HS-5 (cell line): ENCODE measurements at regions not wholly inside any gene's neighbourhood (a gene's known extent, or its start where the extent isn't known, plus 50 kb on each side); places are given as distances from the start of the nearest gene placed in this dataset.
"Not testable (repeated sequence)": the region's sequence is repeated elsewhere in the genome, so short reads cannot be mapped to it uniquely, and the experiment has no call there.

Experiments used
- DNase-seq: peaks from one replicate; pipeline ENCODE4 v3.0.0-alpha.2; 2012; ENCODE audit warnings: low read depth

DNA sequence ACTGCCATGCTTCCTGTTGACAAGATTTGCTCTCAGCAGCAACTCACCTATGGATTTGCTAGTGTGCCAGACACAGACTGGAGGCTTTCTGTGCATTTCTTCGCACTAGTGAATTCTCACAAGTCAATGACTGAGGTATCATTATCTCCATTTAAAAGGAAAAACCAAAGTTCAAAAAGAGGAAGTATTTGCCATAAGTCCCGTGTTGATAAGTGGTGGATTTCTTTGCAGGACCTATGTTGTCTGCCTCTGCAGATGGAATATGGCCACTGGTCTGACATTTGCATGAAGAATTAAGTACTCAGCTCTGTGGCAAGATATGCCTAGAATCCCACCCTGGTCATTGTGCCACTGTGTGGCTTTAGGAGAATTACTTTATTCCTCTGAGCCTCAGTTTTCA lies 299.6 kb downstream of the PAX3 start:
- DNase-seq = no peak

DNA sequence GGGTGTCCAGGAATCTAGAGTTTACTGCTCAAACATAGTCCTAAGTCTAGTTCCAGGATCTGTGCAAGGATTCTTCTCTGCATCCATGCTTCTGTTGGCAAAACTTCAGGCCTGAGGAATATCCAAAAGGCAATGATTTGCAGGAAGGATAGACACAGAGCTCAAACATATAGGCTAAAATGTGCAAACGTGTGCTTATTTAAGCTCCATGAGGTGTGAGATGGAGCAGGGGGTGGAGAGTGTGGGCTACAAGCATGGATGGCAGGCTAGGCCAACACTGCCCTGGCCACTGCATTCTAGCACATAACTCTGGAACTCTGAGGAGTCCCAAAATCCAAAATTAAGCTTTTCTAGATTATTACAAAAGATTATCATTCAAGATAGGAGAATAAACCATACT lies 301.1 kb downstream of the PAX3 start:
- DNase-seq = no peak

DNA sequence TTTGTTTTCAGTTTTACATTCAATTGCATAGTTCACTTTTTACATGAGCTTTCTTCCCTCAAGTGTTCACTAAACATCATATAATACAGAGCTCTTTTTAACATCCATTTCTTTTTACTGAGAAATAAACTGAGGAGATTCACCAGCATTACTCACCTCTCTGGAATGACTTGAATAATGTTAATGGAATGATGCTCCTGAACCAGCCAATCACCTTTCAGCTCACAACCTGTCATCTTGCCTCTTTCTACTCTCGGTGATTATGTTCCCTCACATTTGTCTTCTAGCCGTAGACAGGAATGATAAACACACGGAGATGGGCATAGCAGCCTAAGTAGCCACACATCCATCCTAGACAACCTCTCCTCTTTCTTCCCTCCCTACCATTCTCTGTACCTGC lies 301.7 kb downstream of the PAX3 start:
- peak; percentile 95 for DNase-seq

DNA sequence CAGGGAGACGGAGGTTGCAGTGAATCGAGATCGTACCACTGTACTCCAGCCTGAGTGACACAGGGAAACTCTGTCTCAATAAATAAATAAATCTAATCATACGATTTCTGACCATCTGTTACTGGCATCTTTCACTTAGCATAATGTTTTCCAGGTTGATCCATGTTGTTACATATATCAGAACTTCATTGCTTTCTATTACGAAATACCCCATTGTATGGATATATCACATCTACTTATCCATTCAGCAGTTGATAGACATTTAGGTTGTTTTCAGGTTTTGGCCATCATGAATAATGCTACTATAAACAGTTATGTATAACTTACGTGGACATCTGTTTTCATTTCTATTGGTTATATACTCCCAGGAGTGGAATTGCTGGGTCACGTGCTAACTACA lies 303.9 kb downstream of the PAX3 start:
- DNase-seq = no peak

DNA sequence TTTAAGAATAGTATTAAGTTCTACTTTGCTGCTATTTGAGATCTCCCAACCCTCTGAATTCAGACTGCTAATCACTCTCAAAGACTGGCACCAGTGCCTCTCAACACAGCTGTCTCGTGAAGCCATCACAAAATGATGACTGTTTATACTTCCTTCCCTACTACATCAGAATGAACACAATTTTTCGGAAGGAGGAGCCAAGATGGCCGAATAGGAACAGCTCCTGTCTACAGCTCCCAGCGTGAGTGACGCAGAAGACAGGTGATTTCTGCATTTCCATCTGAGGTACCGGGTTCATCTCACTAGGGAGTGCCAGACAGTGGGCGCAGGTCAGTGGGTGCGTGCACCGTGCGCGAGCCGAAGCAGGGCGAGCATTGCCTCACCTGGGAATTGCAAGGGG lies 314.4 kb downstream of the PAX3 start:
- not testable (repeated sequence) for DNase-seq

DNA sequence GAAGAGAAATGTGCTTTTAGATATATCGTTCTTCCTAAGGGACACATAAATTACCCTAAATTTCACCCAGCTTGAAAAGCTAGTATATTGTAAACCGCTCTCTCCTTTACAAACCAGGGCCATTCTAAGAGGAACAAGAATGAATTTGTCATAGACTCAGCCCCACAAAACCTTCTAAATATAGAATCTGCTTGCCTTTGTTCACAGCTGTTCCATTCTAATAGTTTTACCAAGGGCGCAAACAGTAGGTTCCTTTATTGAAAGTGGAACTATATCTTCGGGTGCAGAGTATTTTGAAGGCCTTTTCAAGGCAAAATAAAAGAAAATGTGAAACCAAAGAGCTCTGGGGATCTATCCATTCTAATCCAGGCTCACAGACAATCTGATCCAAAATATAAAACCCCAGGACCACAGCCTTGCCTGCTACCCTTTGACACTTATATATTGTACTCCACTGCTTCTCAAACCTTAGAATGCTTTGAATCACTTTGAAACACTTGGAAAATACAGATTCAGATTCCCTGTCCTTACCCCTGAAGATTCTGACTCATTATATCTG lies 316.8 kb downstream of the PAX3 start:
- no peak for DNase-seq

DNA sequence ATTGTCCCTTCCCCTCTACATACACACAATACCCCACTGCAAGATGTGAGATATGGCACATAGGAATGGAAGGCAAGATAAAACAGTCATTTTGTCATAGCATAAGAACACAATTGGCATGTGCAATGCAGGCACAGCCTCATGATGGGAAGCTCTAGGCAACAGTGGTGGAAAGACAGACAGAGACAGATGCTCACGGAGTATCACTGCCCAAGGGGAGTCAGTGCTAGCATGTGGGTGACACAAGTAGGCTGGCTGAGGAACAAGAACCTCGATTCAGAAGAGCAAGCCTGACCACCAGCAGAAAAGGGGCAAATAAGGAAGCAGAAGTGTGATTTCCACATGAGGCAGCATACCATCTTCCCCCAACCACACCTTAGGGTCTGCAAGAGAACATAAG lies 323.6 kb downstream of the PAX3 start:
- DNase-seq = no peak

DNA sequence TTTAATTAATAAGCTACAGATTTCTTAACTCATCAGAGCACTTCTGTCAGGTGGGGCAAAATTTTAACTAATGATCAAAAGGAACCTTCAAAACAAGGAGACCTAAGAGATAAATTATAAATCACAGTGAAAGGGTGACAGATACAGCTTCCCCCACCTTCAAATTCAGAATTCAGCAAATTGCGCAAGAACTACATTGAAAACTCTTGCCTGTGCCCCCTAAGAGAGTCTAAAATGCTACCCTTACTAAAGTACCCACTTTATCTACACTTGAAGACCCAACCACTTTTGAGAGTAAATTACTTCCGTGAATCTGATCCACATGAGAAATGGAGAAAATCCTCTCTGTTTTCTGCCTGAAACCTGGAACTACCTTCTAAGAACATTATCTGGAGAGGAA lies 324.9 kb downstream of the PAX3 start:
- no peak for DNase-seq

DNA sequence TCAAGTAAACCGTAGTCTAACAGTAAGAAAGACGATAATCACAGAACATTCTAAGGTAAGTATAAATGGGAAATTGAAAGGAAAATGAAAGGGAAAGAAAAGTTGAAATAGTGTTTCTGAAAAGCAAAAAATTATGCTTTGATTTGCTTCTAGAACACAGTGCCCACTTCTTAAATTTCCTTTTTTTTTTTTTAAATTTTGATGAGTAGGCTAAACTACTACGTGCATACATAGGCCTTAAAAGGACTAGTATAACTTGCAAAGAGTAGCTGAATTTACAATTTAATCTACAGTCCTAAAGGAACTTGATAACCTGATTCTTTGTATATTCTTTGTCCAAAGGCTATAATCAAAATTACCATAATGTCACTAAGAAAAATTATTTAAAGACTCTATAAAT lies 325.3 kb downstream of the PAX3 start:
- DNase-seq = no peak

DNA sequence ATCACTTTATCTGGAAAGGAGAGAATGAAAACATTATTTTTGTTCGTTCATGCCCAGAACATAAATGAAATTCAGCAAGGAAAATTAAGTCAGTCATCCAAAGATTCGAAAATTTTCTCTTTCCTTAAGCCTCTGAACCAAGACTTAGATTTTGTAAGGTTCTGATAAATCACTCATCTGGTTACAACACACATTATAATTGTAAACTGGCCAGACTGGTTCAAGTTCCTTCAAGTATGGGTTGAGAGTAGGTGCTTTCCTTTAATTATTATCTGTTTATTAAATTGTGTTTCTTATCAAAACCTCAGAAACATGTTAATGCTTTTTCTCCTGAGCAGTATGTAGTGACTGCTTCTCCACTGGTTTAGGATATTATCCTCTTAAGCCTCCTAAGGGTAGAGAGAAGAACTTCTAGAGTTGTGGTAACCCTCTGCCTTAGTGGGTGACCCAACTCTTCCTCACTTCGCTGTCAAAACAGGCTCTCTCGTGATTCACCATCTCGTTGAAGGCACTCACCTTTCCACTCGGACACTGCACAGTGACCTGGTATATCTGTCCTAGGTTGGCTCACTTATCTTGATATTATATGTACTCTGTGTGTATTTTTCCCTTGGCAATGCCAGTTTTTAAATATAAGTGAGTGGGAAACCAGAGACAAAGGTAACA lies 325.9 kb downstream of the PAX3 start:
- DNase-seq = no peak

DNA sequence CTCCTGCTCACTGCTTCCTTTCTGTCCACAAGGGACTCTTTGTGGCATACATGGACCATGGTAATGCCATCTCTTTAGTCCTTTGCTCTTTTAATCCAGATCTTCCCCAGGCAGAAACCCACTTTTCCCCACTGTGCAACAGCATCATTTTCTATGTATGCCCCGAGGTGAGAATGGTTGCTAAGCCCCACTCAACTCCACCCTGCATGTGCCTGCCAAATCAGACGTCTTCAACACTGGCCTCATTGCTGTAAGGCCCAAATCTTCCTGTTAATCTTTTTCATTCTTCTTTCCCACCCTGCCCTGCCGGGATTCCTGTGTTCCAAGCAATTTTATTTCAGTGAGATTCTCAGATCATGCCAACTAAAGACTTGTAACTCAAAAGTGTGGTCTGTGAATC lies 328.4 kb downstream of the PAX3 start:
- no peak for DNase-seq

DNA sequence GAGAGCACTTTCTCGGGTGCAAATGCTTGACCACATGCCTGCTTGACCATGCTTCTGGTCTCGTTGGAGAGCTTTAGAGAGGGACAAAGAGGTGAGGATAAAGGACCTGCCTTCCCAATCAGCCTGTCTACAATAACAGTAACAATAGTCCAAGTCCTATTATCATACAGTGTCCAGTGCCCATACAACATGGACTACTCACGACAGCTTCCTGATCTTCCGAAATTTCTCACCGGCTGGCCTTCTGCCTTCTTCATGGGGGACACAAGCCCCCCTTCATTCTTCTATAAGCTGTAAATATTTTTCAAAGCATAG lies 329.0 kb downstream of the PAX3 start:
- no peak for DNase-seq

DNA sequence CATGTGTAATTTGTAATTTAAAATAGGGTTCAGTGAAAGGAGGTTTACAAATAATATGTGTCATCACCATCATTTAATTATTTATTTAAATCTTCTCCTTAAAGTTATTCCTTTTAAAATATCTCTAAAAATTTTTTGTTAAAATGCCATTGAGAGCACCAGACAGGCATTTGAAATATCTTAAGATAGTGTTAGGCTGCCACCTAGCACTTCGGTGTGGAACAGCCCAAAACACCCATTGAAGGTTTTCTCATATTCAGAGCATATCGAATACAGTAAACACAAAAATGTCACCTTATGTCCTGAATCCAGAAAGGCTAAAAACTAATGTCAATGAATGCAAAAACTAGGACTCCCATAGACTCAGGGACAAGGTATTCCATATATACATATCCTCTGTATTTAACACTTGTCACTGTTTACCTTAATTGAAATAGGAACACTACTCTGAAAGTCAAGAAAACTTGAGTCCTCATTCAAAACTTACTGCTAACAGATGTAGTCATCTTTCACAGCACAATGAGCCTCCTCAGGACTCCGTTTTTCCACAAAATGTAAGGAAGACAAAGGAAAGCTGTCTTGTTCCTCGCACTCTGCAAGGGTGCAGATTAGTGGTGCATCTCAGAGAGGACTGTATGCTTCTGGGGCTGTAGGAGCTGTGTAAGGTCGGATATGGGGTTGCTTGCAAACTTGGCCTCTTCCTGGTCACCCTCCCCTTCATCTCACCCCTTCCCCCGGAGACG lies 329.5 kb downstream of the PAX3 start:
- DNase-seq = peak; percentile 39

DNA sequence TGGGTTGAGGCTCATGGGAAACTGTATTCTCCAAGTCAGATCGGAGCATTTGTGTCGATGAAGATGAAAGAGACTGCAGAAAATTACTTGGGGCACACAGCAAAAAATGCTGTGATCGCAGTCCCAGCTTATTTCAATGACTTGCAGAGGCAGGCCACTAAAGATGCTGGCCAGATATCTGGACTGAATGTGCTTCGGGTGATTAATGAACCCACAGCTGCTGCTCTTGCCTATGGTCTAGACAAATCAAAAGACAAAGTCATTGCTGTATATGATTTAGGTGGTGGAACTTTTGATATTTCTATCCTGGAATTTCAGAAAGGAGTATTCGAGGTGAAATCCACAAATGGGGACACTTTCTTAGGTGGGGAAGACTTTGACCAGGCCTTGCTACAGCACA lies 336.6 kb downstream of the PAX3 start:
- DNase-seq = no peak

DNA sequence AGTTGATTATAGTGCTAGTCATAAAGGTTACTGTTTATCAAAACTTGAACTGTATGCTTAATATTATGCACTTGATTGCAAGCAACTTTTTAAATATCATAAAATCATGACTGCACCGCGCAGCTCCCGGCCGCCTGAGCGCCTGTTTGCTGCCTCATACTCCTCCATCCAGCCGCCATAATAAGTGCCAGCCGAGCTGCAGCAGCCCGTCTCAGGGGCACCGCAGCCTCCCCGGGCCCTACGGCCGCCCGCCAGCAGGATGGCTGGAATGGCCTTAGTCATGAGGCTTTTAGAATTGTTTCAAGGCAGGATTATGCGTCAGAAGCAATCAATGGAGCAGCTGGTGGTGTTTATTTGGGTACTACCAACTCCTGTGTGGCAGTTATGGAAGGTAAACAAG lies 337.2 kb downstream of the PAX3 start:
- no peak for DNase-seq

DNA sequence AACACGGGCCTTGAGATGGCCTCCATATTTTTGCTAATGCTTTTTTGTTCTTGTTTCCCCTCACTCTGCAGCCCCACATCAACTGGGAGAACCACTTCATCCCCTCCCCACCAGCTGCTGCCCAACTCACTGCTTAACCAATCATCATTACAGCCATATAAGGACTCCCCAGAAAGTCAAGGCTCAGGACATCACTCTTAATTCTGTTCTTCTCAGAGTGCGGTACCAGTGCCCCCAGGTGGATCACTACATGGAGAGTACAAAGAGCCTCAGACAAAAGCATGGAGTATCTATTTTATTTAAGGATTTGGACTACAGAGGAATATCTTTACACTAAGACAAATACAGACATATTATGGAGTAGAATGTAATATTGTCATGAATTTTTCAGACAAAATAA lies 340.6 kb downstream of the PAX3 start:
- DNase-seq = no peak

DNA sequence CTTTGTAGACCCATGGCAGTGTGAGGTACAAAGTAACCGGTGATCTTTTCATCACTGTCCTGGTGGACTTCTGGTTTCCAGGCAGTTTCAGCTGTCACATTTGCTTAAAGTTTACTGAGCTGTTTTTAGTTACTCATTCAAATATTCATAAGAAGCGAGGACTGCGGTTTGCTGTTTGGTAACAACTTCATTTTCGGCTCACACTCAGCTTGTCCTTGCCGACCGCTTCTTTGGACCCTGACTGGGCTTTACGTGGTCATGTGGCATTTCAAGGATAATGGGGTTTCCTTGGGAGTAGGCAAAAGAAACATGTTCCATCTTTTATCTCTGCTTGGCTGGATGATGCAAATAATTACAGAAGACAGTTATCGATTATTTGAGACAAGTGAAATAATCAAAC lies 350.7 kb downstream of the PAX3 start:
- DNase-seq = no peak

DNA sequence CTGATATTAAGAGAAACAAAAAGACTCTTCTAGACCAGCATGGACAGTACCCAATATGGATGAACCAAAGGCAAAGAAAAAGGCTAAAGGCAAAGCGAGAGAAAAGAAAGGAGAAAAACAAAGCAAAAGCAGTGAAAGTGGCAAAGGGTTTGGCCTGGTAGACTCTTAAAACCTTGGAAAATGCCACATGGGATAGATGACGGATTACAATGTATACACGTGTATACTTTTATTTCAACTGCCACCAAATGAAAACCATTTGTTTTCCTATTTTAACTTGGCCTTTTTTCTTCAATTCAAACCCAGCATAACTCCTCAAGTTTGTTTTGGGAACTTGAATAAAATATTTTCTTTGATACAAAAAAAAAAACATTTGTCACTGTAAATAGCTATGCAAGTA lies 354.3 kb downstream of the PAX3 start:
- not testable (repeated sequence) for DNase-seq

DNA sequence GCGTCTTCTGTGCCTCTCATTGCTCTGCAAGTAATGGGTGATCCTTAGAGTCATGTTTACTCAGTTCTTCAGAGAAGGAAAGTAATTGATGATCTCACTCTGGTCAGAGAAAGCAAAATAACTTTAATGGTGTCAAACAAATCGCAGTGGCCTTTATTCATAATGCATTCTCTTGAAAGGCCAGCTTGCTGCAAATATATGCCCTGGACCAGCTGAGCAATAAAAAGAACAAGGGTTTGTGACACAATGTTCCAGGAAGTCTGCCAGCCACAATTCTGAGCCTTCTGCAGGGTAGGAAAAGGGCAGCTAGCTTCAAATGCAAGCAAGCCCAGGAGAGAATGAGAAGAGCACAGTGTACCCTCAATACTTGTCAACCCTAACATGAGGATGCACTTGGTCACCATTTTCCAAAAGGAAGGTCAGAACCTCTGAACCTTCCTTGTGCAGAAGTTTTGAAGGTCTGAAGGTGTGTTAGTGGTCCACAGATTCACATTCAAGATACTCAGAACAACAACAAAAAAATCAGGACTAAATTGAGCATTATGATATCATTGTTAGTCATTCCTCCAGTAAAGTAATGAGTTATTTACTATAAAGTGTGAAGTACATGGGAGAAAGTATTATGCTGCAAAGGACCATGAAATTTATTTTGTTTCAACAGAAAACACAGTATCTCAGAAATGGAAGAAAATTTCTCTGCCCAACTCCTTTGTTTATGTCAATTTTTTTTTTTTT lies 355.6 kb downstream of the PAX3 start:
- peak; percentile 54 for DNase-seq

DNA sequence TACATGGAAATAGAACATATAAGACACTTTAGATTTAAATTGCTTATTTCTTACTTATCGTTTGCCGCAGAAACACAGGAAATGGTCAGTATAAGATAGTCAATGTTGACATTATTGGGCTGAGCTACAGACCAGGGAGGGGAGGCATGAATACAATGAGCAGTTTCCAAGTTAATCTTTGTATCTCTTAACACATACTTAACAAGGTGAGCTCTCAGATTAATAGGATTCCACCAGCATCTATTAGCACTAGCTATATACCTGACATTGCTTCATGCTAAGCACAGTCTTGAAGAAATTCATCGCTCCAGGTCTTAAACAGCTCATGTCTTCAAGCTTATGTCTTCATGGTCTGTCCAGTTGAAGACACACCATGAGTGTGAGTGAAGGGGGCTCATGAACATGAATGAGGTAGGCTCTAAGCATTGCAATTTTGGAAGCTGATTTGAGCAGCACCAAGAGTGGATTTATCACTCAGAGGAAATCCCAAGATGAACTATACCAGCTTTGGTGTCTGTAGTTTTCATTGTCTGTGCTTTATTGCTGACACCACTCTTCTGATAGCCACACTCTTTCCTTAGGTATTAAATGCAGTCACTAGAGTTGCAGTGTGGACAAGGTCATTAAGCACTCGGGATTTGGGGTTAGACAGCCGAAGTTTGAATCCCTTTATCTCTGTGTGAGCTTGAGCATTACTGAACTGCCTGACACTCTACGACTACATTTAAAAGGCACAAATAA lies 359.3 kb upstream of the EPHA4 start:
- no peak for DNase-seq

DNA sequence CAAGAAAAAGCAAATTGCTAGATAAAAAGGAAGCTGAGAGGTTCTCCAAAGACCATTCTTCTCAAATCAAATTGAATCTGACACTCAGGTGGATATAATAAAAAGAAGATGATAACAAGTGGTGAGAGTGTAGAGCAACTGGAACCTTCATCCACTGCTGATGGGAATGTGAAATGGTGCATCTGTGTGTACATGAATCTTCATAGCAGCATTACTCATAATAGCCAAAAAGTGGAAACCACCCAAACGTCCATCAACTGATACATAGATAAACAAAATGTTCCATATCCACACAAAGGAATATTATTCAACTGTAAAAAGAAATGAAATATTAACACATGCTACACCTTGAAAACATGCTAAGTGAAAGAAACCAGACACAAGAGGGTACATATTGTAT lies 357.2 kb upstream of the EPHA4 start:
- DNase-seq = no peak

DNA sequence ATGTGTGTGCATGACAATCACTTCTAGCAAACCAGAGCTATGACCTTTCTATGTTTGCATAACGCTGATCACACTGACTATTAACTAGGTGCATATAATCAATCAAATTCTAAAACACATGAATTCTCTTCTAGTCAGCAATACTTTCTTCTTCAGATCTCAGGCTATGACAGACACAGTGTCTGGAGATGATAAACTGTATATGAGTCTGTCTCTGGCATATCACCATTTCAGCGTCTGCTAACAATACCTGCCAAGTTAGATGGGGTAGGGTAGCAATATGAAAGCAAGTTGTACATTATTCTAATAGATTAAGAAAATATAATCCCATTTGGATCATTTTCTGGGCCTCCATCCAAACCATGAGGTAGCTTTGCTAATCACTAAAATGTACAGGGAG lies 354.2 kb upstream of the EPHA4 start:
- DNase-seq = no peak

DNA sequence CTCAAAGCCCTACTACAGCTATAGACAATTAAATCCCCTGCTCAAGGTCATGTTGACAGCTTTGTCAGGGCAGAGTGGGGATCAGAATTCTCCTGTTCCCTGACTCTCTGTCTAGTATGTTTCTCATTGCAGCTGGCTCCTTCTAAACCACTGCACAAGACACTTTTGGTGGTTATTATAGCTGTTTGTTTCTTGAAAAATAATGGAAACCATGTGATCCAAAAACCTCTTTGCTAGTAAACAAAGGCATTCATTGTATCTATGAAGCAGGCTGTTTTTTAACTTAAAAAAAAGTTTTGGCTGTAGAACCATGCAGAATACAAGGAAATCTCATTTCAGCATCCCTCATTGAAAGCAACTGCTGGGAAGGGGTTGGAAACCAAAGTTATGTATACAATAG lies 352.5 kb upstream of the EPHA4 start:
- DNase-seq = no peak
